GM12878 (cell line): ENCODE measurements at regions not wholly inside any gene's neighbourhood (a gene's known extent, or its start where the extent isn't known, plus 50 kb on each side); places are given as distances from the start of the nearest gene placed in this dataset.

Experiments
- CBX3 ChIP-seq: fragments of 200-600 bp; sonication (generic); IDR thresholded peaks from 2 replicates; pipeline ENCODE4 v1.6.1; 2016; ENCODE audit warnings: low read depth, borderline replicate concordance
- NR2C1 ChIP-seq: fragments of 450-650 bp; IDR thresholded peaks from 2 replicates; pipeline ENCODE4 v1.6.1; 2017; ENCODE audit warnings: antibody characterized with exemption, mild to moderate bottlenecking, moderate library complexity
- NR2C2 ChIP-seq: IDR thresholded peaks from 2 replicates; pipeline ENCODE4 v1.6.1; 2011; ENCODE audit warnings: borderline replicate concordance, low read depth; ENCODE audit not compliant: control insufficient read depth, insufficient read length
- PAX8 ChIP-seq: fragments of 450-650 bp; IDR thresholded peaks from 2 replicates; pipeline ENCODE4 v1.6.1; 2017; ENCODE audit warnings: mild to moderate bottlenecking, moderate library complexity
- POLR2A ChIP-seq: IDR thresholded peaks from 2 replicates; pipeline ENCODE4 v1.6.1; 2011; ENCODE audit warnings: low read depth, mild to moderate bottlenecking, low read length
- RAD21 ChIP-seq: IDR thresholded peaks from 2 replicates; pipeline ENCODE4 v1.6.1; 2011; ENCODE audit warnings: mild to moderate bottlenecking, low read depth, low read length, moderate library complexity; ENCODE audit not compliant: insufficient read depth
- SP1 ChIP-seq: IDR thresholded peaks from one replicate; pipeline ENCODE4 v1.6.1; 2011; ENCODE audit warnings: low read depth, low read length
- TF ChIP-seq, protein P1 (sequence below): fragments of 450-650 bp; formaldehyde crosslinking; IDR thresholded peaks from 2 replicates; pipeline ENCODE4 v1.5.0; 2022; ENCODE audit warnings: mild to moderate bottlenecking, missing genetic modification characterization
- TF ChIP-seq, protein P2 (sequence below): fragments of 450-650 bp; IDR thresholded peaks from 2 replicates; pipeline ENCODE4 v1.6.1; 2017; ENCODE audit warnings: borderline replicate concordance
- TF ChIP-seq, protein P3 (sequence below): IDR thresholded peaks from 2 replicates; pipeline ENCODE4 v1.6.1; 2011; ENCODE audit warnings: borderline replicate concordance, low read depth, mild to moderate bottlenecking, moderate library complexity, low read length; ENCODE audit not compliant: insufficient read depth, poor library complexity, severe bottlenecking
- TF ChIP-seq, protein P4 (sequence below): IDR thresholded peaks from 2 replicates; pipeline ENCODE4 v1.6.1; 2012; ENCODE audit warnings: mild to moderate bottlenecking, low read depth, low read length

DNA sequence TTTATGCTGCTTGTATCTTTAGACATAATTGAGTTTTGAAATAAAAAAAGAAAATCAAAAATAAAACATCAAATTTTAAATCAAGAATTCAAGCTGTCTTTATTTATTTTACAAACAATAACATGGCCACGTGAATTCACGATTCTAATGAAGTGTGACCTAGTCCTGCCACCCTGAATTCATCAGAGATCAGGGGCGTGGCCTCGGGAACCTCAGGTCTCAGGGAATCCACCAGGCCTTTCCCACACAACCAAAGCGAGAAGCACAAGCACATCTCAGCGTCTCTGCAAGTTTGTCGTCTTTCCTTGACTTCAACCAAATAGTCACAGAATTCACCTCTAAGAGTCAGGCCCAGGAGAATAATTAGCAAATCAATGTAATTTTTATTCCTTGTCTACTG, 107.9 kb downstream of the DACT2 start (continued):
- TF ChIP-seq, protein P1, sequence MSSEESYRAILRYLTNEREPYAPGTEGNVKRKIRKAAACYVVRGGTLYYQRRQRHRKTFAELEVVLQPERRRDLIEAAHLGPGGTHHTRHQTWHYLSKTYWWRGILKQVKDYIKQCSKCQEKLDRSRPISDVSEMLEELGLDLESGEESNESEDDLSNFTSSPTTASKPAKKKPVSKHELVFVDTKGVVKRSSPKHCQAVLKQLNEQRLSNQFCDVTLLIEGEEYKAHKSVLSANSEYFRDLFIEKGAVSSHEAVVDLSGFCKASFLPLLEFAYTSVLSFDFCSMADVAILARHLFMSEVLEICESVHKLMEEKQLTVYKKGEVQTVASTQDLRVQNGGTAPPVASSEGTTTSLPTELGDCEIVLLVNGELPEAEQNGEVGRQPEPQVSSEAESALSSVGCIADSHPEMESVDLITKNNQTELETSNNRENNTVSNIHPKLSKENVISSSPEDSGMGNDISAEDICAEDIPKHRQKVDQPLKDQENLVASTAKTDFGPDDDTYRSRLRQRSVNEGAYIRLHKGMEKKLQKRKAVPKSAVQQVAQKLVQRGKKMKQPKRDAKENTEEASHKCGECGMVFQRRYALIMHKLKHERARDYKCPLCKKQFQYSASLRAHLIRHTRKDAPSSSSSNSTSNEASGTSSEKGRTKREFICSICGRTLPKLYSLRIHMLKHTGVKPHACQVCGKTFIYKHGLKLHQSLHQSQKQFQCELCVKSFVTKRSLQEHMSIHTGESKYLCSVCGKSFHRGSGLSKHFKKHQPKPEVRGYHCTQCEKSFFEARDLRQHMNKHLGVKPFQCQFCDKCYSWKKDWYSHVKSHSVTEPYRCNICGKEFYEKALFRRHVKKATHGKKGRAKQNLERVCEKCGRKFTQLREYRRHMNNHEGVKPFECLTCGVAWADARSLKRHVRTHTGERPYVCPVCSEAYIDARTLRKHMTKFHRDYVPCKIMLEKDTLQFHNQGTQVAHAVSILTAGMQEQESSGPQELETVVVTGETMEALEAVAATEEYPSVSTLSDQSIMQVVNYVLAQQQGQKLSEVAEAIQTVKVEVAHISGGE (CRISPR knock-in tag) = no peak
- TF ChIP-seq, protein P2, sequence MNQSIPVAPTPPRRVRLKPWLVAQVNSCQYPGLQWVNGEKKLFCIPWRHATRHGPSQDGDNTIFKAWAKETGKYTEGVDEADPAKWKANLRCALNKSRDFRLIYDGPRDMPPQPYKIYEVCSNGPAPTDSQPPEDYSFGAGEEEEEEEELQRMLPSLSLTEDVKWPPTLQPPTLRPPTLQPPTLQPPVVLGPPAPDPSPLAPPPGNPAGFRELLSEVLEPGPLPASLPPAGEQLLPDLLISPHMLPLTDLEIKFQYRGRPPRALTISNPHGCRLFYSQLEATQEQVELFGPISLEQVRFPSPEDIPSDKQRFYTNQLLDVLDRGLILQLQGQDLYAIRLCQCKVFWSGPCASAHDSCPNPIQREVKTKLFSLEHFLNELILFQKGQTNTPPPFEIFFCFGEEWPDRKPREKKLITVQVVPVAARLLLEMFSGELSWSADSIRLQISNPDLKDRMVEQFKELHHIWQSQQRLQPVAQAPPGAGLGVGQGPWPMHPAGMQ = no peak
- TF ChIP-seq, protein P3, sequence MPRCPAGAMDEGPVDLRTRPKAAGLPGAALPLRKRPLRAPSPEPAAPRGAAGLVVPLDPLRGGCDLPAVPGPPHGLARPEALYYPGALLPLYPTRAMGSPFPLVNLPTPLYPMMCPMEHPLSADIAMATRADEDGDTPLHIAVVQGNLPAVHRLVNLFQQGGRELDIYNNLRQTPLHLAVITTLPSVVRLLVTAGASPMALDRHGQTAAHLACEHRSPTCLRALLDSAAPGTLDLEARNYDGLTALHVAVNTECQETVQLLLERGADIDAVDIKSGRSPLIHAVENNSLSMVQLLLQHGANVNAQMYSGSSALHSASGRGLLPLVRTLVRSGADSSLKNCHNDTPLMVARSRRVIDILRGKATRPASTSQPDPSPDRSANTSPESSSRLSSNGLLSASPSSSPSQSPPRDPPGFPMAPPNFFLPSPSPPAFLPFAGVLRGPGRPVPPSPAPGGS = no peak
- TF ChIP-seq RAD21 (no peak), NR2C1 (no peak), PAX8 (no peak), NR2C2 (no peak), POLR2A (no peak), SP1 (no peak), CBX3 (no peak)
- TF ChIP-seq, protein P4, sequence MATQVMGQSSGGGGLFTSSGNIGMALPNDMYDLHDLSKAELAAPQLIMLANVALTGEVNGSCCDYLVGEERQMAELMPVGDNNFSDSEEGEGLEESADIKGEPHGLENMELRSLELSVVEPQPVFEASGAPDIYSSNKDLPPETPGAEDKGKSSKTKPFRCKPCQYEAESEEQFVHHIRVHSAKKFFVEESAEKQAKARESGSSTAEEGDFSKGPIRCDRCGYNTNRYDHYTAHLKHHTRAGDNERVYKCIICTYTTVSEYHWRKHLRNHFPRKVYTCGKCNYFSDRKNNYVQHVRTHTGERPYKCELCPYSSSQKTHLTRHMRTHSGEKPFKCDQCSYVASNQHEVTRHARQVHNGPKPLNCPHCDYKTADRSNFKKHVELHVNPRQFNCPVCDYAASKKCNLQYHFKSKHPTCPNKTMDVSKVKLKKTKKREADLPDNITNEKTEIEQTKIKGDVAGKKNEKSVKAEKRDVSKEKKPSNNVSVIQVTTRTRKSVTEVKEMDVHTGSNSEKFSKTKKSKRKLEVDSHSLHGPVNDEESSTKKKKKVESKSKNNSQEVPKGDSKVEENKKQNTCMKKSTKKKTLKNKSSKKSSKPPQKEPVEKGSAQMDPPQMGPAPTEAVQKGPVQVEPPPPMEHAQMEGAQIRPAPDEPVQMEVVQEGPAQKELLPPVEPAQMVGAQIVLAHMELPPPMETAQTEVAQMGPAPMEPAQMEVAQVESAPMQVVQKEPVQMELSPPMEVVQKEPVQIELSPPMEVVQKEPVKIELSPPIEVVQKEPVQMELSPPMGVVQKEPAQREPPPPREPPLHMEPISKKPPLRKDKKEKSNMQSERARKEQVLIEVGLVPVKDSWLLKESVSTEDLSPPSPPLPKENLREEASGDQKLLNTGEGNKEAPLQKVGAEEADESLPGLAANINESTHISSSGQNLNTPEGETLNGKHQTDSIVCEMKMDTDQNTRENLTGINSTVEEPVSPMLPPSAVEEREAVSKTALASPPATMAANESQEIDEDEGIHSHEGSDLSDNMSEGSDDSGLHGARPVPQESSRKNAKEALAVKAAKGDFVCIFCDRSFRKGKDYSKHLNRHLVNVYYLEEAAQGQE = no peak
